Testis (tissue), 2 donors: ENCODE measurements at regions not wholly inside any gene's neighbourhood (a gene's known extent, or its start where the extent isn't known, plus 50 kb on each side); places are given as distances from the start of the nearest gene placed in this dataset.
"Not testable (repeated sequence)": the region's sequence is repeated elsewhere in the genome, so short reads cannot be mapped to it uniquely, and the experiment has no call there.

Source experiments
- DNase-seq: peaks from one replicate; pipeline ENCODE4 v3.0.0-alpha.2; 2019
- H3K27ac ChIP-seq, 2 donors: fragments of 200-600 bp; sonication (generic); one replicate each; pipeline ENCODE4 v1.5.1; 2019
- H3K27me3 ChIP-seq: fragments of 200-600 bp; sonication (generic); one replicate; pipeline ENCODE4 v1.5.1; 2019
- H3K36me3 ChIP-seq: fragments of 200-600 bp; sonication (generic); one replicate; pipeline ENCODE4 v1.5.1; 2017; ENCODE audit warnings: low read depth; ENCODE audit errors: missing control alignments
- H3K4me1 ChIP-seq: fragments of 200-600 bp; sonication (generic); one replicate; pipeline ENCODE4 v1.5.1; 2019
- H3K4me3 ChIP-seq, 2 donors: fragments of 200-600 bp; sonication (generic); one replicate each; pipeline ENCODE4 v1.5.1; 2017 to 2019
- H3K9me3 ChIP-seq: fragments of 200-600 bp; sonication (generic); one replicate; pipeline ENCODE4 v1.5.1; 2017
- POLR2A ChIP-seq: fragments of 450-650 bp; IDR thresholded peaks from one replicate; pipeline ENCODE4 v1.6.1; 2017; ENCODE audit warnings: antibody characterized with exemption, mild to moderate bottlenecking, moderate library complexity
- WGBS, 2 donors: methylation state at CpG; one replicate each; pipeline ENCODE4 v1.1.5; 2018; 5-methylcytosine and 5-hydroxymethylcytosine counted together
- intact Hi-C: fragments of 100-400 bp; cut with DNase I; formaldehyde crosslinking; loops from one replicate; pipeline ENCODE4 v1.15.1; 2023; ENCODE audit warnings: low total_unique reads
- TF ChIP-seq, protein P1 (sequence below), 3 experiments: fragments of 450-650 bp in 2 of 3; fragments of 200-600 bp in 1 of 3; sonication (generic) in 1 of 3; IDR thresholded peaks; one replicate each; pipeline ENCODE4 v1.5.1; 2016 to 2019; ENCODE audit warnings: antibody characterized with exemption in 3 of 3, mild to moderate bottlenecking in 2 of 3, moderate library complexity in 1 of 3

DNA sequence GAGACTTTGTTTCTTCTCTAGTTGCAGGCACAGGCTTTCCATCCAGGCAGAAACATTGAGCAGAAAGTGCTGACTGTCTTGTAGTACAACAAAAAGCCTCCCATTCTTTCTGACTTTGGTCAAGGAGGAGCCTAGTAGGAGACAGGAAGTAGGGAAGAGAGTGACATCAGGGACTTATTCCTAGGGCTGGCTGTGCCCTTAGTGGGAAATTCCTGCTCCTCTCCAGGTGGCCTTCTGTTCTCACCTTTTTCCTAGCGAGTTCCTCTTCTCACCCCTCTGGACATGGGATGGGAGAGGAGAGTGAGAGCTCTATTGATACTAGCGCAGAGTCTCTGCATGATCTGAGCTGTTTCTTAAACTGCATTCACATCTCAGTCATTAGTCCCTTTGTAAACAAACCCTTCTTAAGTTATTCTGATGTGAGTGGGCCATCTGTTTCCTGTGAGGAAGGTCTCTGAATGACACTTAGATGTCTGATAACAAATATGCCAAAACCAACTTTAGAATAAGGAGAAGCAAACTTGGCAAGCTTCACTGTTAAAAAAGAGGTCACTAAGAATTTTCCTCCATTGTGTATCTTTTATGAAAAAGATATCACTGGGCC, 455.0 kb downstream of the GJA1 start:
- DNase-seq, result no peak

DNA sequence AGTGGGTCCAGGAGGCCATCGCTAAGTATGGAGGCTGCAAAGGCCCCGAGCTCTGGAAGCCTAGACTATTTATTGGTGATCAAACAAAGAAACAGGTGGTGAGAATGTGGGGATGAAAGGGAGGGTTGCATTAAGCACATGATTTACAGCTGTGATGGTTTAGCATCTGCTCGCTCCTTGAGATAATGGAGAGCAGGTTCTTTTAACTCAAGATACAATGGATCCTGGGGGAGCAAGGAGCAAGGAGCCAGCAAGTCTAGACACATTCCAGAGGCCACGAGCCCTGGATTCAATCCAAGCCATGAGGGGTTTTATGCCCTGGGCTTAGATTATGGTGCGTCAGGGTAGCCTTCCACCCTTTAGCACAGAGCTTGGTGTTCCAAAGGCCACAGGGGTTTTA, 460.3 kb downstream of the GJA1 start:
- intact Hi-C loops, result not testable (repeated sequence)

More for the DNA sequence above, 455.0 kb downstream of the GJA1 start:
- 72 to 83% methylated on average over 2 of the region's 2 CpGs for WGBS, 2 donors
- no peaks in the 10 kb centered on the region for H3K36me3 ChIP-seq
- no peaks in the 10 kb centered on the region for H3K27me3 ChIP-seq
- intact Hi-C loops, result no loop called here
- H3K27ac ChIP-seq, result no peak overlapping the region
- no peaks in the 10 kb centered on the region for H3K4me1 ChIP-seq
- no peak overlapping the region for H3K4me3 ChIP-seq
- TF ChIP-seq, protein P1, sequence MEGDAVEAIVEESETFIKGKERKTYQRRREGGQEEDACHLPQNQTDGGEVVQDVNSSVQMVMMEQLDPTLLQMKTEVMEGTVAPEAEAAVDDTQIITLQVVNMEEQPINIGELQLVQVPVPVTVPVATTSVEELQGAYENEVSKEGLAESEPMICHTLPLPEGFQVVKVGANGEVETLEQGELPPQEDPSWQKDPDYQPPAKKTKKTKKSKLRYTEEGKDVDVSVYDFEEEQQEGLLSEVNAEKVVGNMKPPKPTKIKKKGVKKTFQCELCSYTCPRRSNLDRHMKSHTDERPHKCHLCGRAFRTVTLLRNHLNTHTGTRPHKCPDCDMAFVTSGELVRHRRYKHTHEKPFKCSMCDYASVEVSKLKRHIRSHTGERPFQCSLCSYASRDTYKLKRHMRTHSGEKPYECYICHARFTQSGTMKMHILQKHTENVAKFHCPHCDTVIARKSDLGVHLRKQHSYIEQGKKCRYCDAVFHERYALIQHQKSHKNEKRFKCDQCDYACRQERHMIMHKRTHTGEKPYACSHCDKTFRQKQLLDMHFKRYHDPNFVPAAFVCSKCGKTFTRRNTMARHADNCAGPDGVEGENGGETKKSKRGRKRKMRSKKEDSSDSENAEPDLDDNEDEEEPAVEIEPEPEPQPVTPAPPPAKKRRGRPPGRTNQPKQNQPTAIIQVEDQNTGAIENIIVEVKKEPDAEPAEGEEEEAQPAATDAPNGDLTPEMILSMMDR (IDR thresholded peaks at IDR 0.05), result no peak
- TF ChIP-seq POLR2A, result no peak
- no peaks in the 10 kb centered on the region for H3K9me3 ChIP-seq

DNA sequence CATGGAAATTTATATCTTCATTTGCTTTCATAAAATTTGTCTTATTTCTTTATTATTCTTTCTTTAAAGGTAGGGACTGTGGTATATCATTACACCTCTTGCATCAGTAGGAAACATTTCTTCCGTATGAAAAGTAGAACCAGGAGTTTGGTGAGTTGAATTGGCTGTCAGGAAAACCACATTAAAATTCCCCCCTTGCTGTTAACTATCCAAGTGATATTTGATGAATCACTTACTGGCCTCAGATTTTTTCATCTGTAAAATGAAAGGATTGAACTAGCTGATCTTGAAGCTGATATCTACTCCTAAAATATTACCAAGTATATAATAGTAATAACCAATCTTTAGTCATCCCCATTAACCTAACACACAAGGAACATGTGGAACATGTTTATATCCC, 460.9 kb downstream of the GJA1 start:
- 72 to 83% methylated on average over 1 of the region's 1 CpG for WGBS, 2 donors

More for the DNA sequence above, 460.3 kb downstream of the GJA1 start:
- not testable (repeated sequence) for H3K4me3 ChIP-seq, H3K36me3 ChIP-seq, H3K4me1 ChIP-seq, H3K27ac ChIP-seq, H3K27me3 ChIP-seq, H3K9me3 ChIP-seq, DNase-seq
- 57 to 61% methylated on average over 5 of the region's 5 CpGs for WGBS, 2 donors

DNA sequence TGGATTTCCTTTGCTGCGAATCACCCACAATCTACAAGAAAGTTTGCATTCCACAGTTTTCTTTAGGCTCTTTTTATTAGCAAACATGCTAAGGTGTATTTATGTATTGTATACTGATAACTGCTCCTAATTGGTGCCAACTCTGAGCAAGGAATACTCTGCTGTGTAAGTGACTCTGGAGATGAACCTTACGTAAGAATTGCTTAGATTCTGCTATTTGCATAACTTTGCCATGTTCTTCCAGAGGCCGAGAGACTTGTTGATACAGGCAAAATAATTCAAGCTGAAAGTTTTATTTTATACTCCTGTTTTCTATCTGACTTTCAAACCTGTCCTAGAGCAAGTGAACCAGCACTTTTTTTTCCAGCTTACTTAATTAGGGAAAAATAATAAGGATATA, 461.3 kb downstream of the GJA1 start:
- H3K9me3 ChIP-seq, result no peaks in the 10 kb centered on the region
- no peaks in the 10 kb centered on the region for H3K36me3 ChIP-seq
- H3K4me3 ChIP-seq, result no peak overlapping the region
- TF ChIP-seq, protein P1 (IDR thresholded peaks at IDR 0.05), result no peak
- no peak for TF ChIP-seq POLR2A
- no peaks in the 10 kb centered on the region for H3K4me1 ChIP-seq
- no peak overlapping the region for H3K27ac ChIP-seq
- DNase-seq, result no peak
- 90 to 92% methylated on average over 3 of the region's 3 CpGs for WGBS, 2 donors
- intact Hi-C loops, result no loop called here
- H3K27me3 ChIP-seq, result no peaks in the 10 kb centered on the region

More for the DNA sequence above, 460.9 kb downstream of the GJA1 start:
- TF ChIP-seq, protein P1 (IDR thresholded peaks at IDR 0.05), result no peak
- TF ChIP-seq POLR2A, result no peak
- H3K27ac ChIP-seq, result no peak overlapping the region
- no peaks in the 10 kb centered on the region for H3K27me3 ChIP-seq
- no peaks in the 10 kb centered on the region for H3K4me1 ChIP-seq
- DNase-seq, result no peak
- H3K9me3 ChIP-seq, result no peaks in the 10 kb centered on the region
- no peaks in the 10 kb centered on the region for H3K36me3 ChIP-seq
- H3K4me3 ChIP-seq, result no peak overlapping the region
- intact Hi-C loops, result no loop called here

DNA sequence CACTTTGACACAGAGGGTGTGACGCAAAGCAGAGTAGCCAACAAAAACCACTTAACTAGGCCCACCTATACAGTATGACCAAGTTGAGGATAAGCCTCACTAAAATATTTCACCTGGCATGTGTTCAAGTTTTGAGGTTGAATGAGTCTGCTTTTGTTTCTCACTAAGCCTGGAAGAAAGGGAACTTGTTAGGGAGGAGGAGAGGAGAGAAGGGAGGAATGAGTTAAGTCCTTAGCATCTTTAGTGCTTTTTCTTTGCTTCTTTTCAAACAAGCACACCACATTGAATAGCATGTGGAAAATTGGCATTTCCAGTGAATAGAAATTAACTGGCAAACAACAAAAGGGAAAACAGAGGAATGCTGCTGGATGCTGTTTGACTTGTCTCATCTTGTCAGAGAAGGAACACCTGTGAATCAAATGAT, 461.9 kb downstream of the GJA1 start:
- Histone ChIP-seq H3K9me3 (no peaks in the 10 kb centered on the region), H3K4me3 (no peak overlapping the region), H3K27ac (no peak overlapping the region), H3K36me3 (no peaks in the 10 kb centered on the region), H3K27me3 (no peaks in the 10 kb centered on the region), H3K4me1 (no peaks in the 10 kb centered on the region)
- no peak for DNase-seq
- TF ChIP-seq, protein P1 (IDR thresholded peaks at IDR 0.05), result no peak
- no peak for TF ChIP-seq POLR2A
- intact Hi-C loops, result no loop called here
- WGBS, 2 donors, result 90 to 98% methylated on average over 1 of the region's 1 CpG
